Keratinocyte (primary cell): ENCODE measurements at regions not wholly inside any gene's neighbourhood (a gene's known extent, or its start where the extent isn't known, plus 50 kb on each side); places are given as distances from the start of the nearest gene placed in this dataset.

ENCODE experiments used
- DNase-seq: peaks from one replicate; pipeline ENCODE4 v3.0.0-alpha.2; 2011; ENCODE audit warnings: low read depth, missing footprints, low spot score
- FAIRE-seq: peaks from 2 replicates; lab custom pipeline; 2011; peaks lifted over from hg19 to GRCh38; lab: Jason Lieb, UNC
- H2AFZ ChIP-seq: 2 replicates; pipeline ENCODE4 v1.6.0; 2012; ENCODE audit warnings: low read length, control low read depth, inconsistent platforms; ENCODE audit not compliant: control insufficient read depth
- H3K27ac ChIP-seq: 2 replicates; pipeline ENCODE4 v1.5.1; 2011; ENCODE audit warnings: low read length; ENCODE audit not compliant: control insufficient read depth, insufficient read depth
- H3K27me3 ChIP-seq: 3 replicates; pipeline ENCODE4 v1.6.0; 2011; ENCODE audit warnings: low read length; ENCODE audit not compliant: control insufficient read depth, insufficient read depth; ENCODE audit errors: extremely low read depth
- H3K36me3 ChIP-seq, 2 experiments: 2 replicates in 1 of 2; 3 replicates in 1 of 2; pipeline ENCODE4 v1.5.1; 2011; ENCODE audit warnings: low read length in 2 of 2, mild to moderate bottlenecking in 1 of 2; ENCODE audit not compliant: control insufficient read depth in 2 of 2, insufficient read depth in 2 of 2; ENCODE audit errors: extremely low read depth in 1 of 2
- H3K4me1 ChIP-seq: 3 replicates; pipeline ENCODE4 v1.5.1; 2011; ENCODE audit warnings: low read length; ENCODE audit not compliant: control insufficient read depth, insufficient read depth; ENCODE audit errors: extremely low read depth
- H3K4me2 ChIP-seq: 3 replicates; pipeline ENCODE4 v1.6.0; 2011; ENCODE audit warnings: low read depth, low read length; ENCODE audit not compliant: control insufficient read depth, insufficient read depth; ENCODE audit errors: extremely low read depth
- H3K4me3 ChIP-seq, 3 experiments: fragments of 200-600 bp in 1 of 3; sonication (generic) in 1 of 3; 2 replicates in 2 of 3; 3 replicates in 1 of 3; pipeline ENCODE4 v1.5.1; 2011 to 2016; ENCODE audit warnings: low read length in 3 of 3, mild to moderate bottlenecking in 3 of 3, control low read depth in 2 of 3, inconsistent platforms in 1 of 3, low read depth in 1 of 3, mixed read lengths in 1 of 3, mixed run types in 1 of 3, moderate library complexity in 1 of 3; ENCODE audit not compliant: control insufficient read depth in 2 of 3, insufficient read depth in 2 of 3; ENCODE audit errors: extremely low read depth in 1 of 3
- H3K79me2 ChIP-seq: 2 replicates; pipeline ENCODE4 v1.6.0; 2012; ENCODE audit warnings: low read length; ENCODE audit not compliant: control insufficient read depth, insufficient read depth
- H3K9ac ChIP-seq: 3 replicates; pipeline ENCODE4 v1.6.0; 2011; ENCODE audit warnings: low read length; ENCODE audit not compliant: control insufficient read depth, insufficient read depth; ENCODE audit errors: extremely low read depth
- H3K9me1 ChIP-seq: 3 replicates; pipeline ENCODE4 v1.6.0; 2011; ENCODE audit warnings: low read length; ENCODE audit not compliant: control insufficient read depth, insufficient read depth; ENCODE audit errors: extremely low read depth
- H3K9me3 ChIP-seq: 2 replicates; pipeline ENCODE4 v1.5.1; 2012; ENCODE audit warnings: low read depth, low read length; ENCODE audit not compliant: control insufficient read depth
- H4K20me1 ChIP-seq: 3 replicates; pipeline ENCODE4 v1.6.0; 2011; ENCODE audit warnings: low read length; ENCODE audit not compliant: control insufficient read depth, insufficient read depth; ENCODE audit errors: extremely low read depth
- CTCF ChIP-seq, 3 experiments: IDR thresholded peaks in 1 of 3; conservative IDR thresholded peaks in 1 of 3; optimal IDR thresholded peaks in 1 of 3; 2 replicates in 2 of 3; 3 replicates in 1 of 3; pipeline versions ENCODE3 to v1.5.1; 2011; ENCODE audit warnings: low read length in 3 of 3, mild to moderate bottlenecking in 3 of 3, moderate library complexity in 2 of 3, control low read depth in 1 of 3, inconsistent platforms in 1 of 3; ENCODE audit not compliant: insufficient read depth in 2 of 3; ENCODE audit errors: extremely low read depth in 1 of 3
- EZH2 ChIP-seq: IDR thresholded peaks from one replicate; pipeline ENCODE4 v1.6.1; 2012; ENCODE audit warnings: inconsistent platforms, mild to moderate bottlenecking, low read length, moderate library complexity
- dilution Hi-C: fragments of 300-500 bp; cut with MboI; formaldehyde crosslinking; loops from one replicate; pipeline ENCODE4 v1.7.0; 2020; ENCODE audit warnings: low sequenced_read_pairs; ENCODE audit not compliant: extremely low pct_ligation_motif_present

GRCh38 chr4:15376594-15376993, 51.2 kb upstream of the C1QTNF7 start:
- no peak for DNase-seq
- H2AFZ ChIP-seq = no peak overlapping the region
- peak; percentile 20 for FAIRE-seq

More at GRCh38 chr4:15376594-15376993, 51.2 kb upstream of the C1QTNF7 start:
- no peaks in the 10 kb centered on the region for H3K9me1 ChIP-seq
- no peak overlapping the region for H3K27ac ChIP-seq
- no peaks in the 10 kb centered on the region for H3K9me3 ChIP-seq
- H4K20me1 ChIP-seq = no peaks in the 10 kb centered on the region
- no peaks in the 10 kb centered on the region for H3K36me3 ChIP-seq
- peaks cover 15% of the 10 kb centered on the region for H3K4me1 ChIP-seq
- no peaks in the 10 kb centered on the region for H3K79me2 ChIP-seq
- peaks cover 2% of the 10 kb centered on the region for H3K27me3 ChIP-seq
- dilution Hi-C loops = no loop called here
- H3K4me3 ChIP-seq = no peak overlapping the region
- H3K9ac ChIP-seq = no peak overlapping the region
- H3K4me2 ChIP-seq = no peak overlapping the region
- TF ChIP-seq CTCF (optimal IDR thresholded peaks at IDR 0.05 in 1 of 3, IDR thresholded peaks at IDR 0.05 in 1 of 3, conservative IDR thresholded peaks at IDR 0.05 in 1 of 3; ENCODE audit: extremely low read depth in 1 of 3, insufficient read depth in 2 of 3, low read length in 3 of 3) (no peak), EZH2 (no peak)
